ENCODE measurements at regions not wholly inside any gene's neighbourhood (a gene's known extent, or its start where the extent isn't known, plus 50 kb on each side); places are given as distances from the start of the nearest gene placed in this dataset.

- Histone ChIP-seq H3K9me3 (no peaks in the 10 kb centered on the region), H3K27me3 (no peaks in the 10 kb centered on the region), H3K36me3 (no peaks in the 10 kb centered on the region), H3K27ac (no peak overlapping the region), H3K4me3 (no peak overlapping the region), H3K4me1 (no peaks in the 10 kb centered on the region)
- no peak for TF ChIP-seq POLR2A (IDR thresholded peaks at IDR 0.05)
- no peak for TF ChIP-seq POLR2AphosphoS5 (IDR thresholded peaks at IDR 0.05)
- no peak for TF ChIP-seq CTCF (IDR thresholded peaks at IDR 0.05)
- no peak for TF ChIP-seq EP300 (IDR thresholded peaks at IDR 0.05)
- WGBS, 2 donors (ENCODE audit: low coverage in 1 of 2) = 67 to 75% methylated on average over 3 of the region's 3 CpGs
- no peak for ATAC-seq
Measured at GRCh38 chr1:239126884-239127283, 259.5 kb upstream of the CHRM3 start.

- no peak overlapping the region for H3K27ac ChIP-seq
- no peaks in the 10 kb centered on the region for H3K4me1 ChIP-seq
- H3K27me3 ChIP-seq = no peaks in the 10 kb centered on the region
- no peaks in the 10 kb centered on the region for H3K36me3 ChIP-seq
- H3K4me3 ChIP-seq = no peak overlapping the region
- H3K9me3 ChIP-seq = no peaks in the 10 kb centered on the region
- no peak for ATAC-seq
- TF ChIP-seq POLR2AphosphoS5 (IDR thresholded peaks at IDR 0.05) (no peak), POLR2A (IDR thresholded peaks at IDR 0.05) (no peak), CTCF (IDR thresholded peaks at IDR 0.05) (no peak), EP300 (IDR thresholded peaks at IDR 0.05) (no peak)
Measured at GRCh38 chr1:239125893-239126292, 260.5 kb upstream of the CHRM3 start.

GRCh38 chr1:239125027-239125426 lies 261.3 kb upstream of the CHRM3 start:
- H3K36me3 ChIP-seq = no peaks in the 10 kb centered on the region
- no peaks in the 10 kb centered on the region for H3K4me1 ChIP-seq
- no peaks in the 10 kb centered on the region for H3K9me3 ChIP-seq
- no peak for ATAC-seq
- no peak for TF ChIP-seq POLR2AphosphoS5 (IDR thresholded peaks at IDR 0.05)
- TF ChIP-seq CTCF (IDR thresholded peaks at IDR 0.05) = no peak
- TF ChIP-seq EP300 (IDR thresholded peaks at IDR 0.05) = no peak
- TF ChIP-seq POLR2A (IDR thresholded peaks at IDR 0.05) = no peak
- H3K27ac ChIP-seq = no peak overlapping the region
- H3K27me3 ChIP-seq = no peaks in the 10 kb centered on the region
- WGBS, 2 donors (ENCODE audit: low coverage in 1 of 2) = 58 to 75% methylated on average over 4 of the region's 4 CpGs
- no peak overlapping the region for H3K4me3 ChIP-seq

GRCh38 chr1:239123260-239123659 lies 263.1 kb upstream of the CHRM3 start:
- no peaks in the 10 kb centered on the region for H3K9me3 ChIP-seq
- no peak for ATAC-seq
- H3K27ac ChIP-seq = no peak overlapping the region
- TF ChIP-seq EP300 (IDR thresholded peaks at IDR 0.05) = no peak
- no peaks in the 10 kb centered on the region for H3K27me3 ChIP-seq
- H3K36me3 ChIP-seq = no peaks in the 10 kb centered on the region
- 78 to 80% methylated on average over 4 of the region's 4 CpGs for WGBS, 2 donors (ENCODE audit: low coverage in 1 of 2)
- no peak overlapping the region for H3K4me3 ChIP-seq
- H3K4me1 ChIP-seq = no peaks in the 10 kb centered on the region

- Histone ChIP-seq H3K4me1 (no peaks in the 10 kb centered on the region), H3K27me3 (no peaks in the 10 kb centered on the region), H3K36me3 (no peaks in the 10 kb centered on the region), H3K9me3 (no peaks in the 10 kb centered on the region), H3K4me3 (no peak overlapping the region), H3K27ac (no peak overlapping the region)
- no peak for ATAC-seq
- TF ChIP-seq POLR2AphosphoS5 (IDR thresholded peaks at IDR 0.05) (no peak), POLR2A (IDR thresholded peaks at IDR 0.05) (no peak), CTCF (IDR thresholded peaks at IDR 0.05) (no peak), EP300 (IDR thresholded peaks at IDR 0.05) (no peak)
- WGBS, 2 donors (ENCODE audit: low coverage in 1 of 2) = 74 to 75% methylated on average over 3 to 5 of the region's 5 CpGs
Measured at GRCh38 chr1:239112101-239112935, 274.1 kb upstream of the CHRM3 start.
